ENCODE measurements at regions not wholly inside any gene's neighbourhood (a gene's known extent, or its start where the extent isn't known, plus 50 kb on each side); places are given as distances from the start of the nearest gene placed in this dataset.

DNA sequence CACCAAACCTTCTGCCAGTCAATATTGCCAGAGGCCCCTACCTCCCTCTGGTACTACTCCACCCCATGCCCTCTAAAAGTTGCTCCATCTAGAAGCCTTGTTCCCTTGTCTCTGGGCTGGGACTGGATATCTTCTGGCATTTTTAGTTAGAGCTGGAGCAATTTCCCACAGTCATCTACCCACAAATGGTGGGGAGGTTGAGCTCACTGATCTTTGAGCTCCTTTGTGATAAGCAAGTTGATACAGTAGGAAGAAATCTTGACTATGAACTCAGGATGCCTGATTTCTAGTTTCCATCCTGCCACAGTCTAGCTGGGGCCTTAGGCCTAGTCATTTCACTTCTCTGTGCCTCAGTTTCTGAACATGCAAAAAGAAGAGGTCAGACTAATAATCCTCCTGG is 155.0 kb downstream of the MAIP1 start:
- TF ChIP-seq POLR2A (IDR thresholded peaks at IDR 0.05), result no peak
- TF ChIP-seq, protein P1, sequence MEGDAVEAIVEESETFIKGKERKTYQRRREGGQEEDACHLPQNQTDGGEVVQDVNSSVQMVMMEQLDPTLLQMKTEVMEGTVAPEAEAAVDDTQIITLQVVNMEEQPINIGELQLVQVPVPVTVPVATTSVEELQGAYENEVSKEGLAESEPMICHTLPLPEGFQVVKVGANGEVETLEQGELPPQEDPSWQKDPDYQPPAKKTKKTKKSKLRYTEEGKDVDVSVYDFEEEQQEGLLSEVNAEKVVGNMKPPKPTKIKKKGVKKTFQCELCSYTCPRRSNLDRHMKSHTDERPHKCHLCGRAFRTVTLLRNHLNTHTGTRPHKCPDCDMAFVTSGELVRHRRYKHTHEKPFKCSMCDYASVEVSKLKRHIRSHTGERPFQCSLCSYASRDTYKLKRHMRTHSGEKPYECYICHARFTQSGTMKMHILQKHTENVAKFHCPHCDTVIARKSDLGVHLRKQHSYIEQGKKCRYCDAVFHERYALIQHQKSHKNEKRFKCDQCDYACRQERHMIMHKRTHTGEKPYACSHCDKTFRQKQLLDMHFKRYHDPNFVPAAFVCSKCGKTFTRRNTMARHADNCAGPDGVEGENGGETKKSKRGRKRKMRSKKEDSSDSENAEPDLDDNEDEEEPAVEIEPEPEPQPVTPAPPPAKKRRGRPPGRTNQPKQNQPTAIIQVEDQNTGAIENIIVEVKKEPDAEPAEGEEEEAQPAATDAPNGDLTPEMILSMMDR (IDR thresholded peaks at IDR 0.05), result no peak
